Memory B cell (primary cell): ENCODE measurements at regions not wholly inside any gene's neighbourhood (a gene's known extent, or its start where the extent isn't known, plus 50 kb on each side); places are given as distances from the start of the nearest gene placed in this dataset.

Experiments used
- ATAC-seq: fragments of 150-1000 bp; cut with Tn5 transposase; 2 replicates; pipeline ENCODE4 v1.10.0; 2021; ENCODE audit warnings: low read depth, mild to moderate bottlenecking, moderate library complexity
- DNase-seq, 2 donors: peaks; one replicate each; pipeline ENCODE4 v3.0.0; 2022; ENCODE audit warnings: low spot score in 2 of 2
- H3K27ac Mint-ChIP-seq: one replicate; pipeline ENCODE4 v1.8.0; 2022; ENCODE audit warnings: mild to moderate bottlenecking, moderate library complexity, mixed read lengths
- H3K27me3 Mint-ChIP-seq: one replicate; pipeline ENCODE4 v1.8.0; 2022; ENCODE audit warnings: mixed read lengths
- H3K36me3 Mint-ChIP-seq: one replicate; pipeline ENCODE4 v1.8.0; 2022; ENCODE audit warnings: mild to moderate bottlenecking, mixed read lengths
- H3K4me1 Mint-ChIP-seq: one replicate; pipeline ENCODE4 v1.8.0; 2022; ENCODE audit warnings: mixed read lengths
- H3K4me3 Mint-ChIP-seq: one replicate; pipeline ENCODE4 v1.8.0; 2022; ENCODE audit warnings: mild to moderate bottlenecking, moderate library complexity, mixed read lengths
- H3K9me3 Mint-ChIP-seq: one replicate; pipeline ENCODE4 v1.8.0; 2022; ENCODE audit warnings: mixed read lengths

DNA sequence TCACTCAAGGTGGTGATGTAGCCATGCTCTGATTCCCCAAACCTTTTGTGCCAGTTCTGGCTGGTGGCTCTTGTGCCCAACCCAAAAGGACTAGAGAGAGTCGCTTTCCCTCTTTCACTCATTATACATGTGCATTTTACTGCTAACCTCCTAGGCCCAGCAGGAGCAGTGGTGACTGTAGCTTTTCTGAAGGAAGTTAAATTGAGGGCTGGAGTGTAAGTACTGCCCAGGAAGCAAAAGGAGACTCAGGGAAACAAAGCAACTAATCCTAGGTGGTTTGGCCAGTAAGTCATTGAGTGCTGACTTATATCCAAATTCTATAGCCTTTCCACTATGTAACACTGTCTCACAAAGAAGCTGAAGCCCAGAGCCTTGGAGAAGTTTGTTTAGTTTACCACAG, 194.4 kb upstream of the ZNF462 start:
- no peak for ATAC-seq
- H3K27me3 Mint-ChIP-seq, result no peaks in the 10 kb centered on the region
- no peak overlapping the region for H3K4me3 Mint-ChIP-seq
- no peak overlapping the region for H3K27ac Mint-ChIP-seq
- DNase-seq, result no peak
- no peaks in the 10 kb centered on the region for H3K36me3 Mint-ChIP-seq
- peaks cover 2% of the 10 kb centered on the region for H3K9me3 Mint-ChIP-seq
- no peaks in the 10 kb centered on the region for H3K4me1 Mint-ChIP-seq

GRCh38 chr9:106669835-106670234, 193.1 kb upstream of the ZNF462 start:
- DNase-seq (no peak), ATAC-seq (no peak)
- Mint-ChIP-seq H3K36me3 (no peaks in the 10 kb centered on the region), H3K4me3 (no peak overlapping the region), H3K9me3 (peaks cover 2% of the 10 kb centered on the region), H3K27ac (no peak overlapping the region), H3K27me3 (no peaks in the 10 kb centered on the region), H3K4me1 (no peaks in the 10 kb centered on the region)

GRCh38 chr9:106670418-106670817, 192.5 kb upstream of the ZNF462 start:
- Mint-ChIP-seq H3K4me3 (no peak overlapping the region), H3K36me3 (no peaks in the 10 kb centered on the region), H3K27me3 (no peaks in the 10 kb centered on the region), H3K9me3 (peaks cover 2% of the 10 kb centered on the region), H3K27ac (no peak overlapping the region), H3K4me1 (no peaks in the 10 kb centered on the region)
- DNase-seq, result no peak
- ATAC-seq, result no peak

DNA sequence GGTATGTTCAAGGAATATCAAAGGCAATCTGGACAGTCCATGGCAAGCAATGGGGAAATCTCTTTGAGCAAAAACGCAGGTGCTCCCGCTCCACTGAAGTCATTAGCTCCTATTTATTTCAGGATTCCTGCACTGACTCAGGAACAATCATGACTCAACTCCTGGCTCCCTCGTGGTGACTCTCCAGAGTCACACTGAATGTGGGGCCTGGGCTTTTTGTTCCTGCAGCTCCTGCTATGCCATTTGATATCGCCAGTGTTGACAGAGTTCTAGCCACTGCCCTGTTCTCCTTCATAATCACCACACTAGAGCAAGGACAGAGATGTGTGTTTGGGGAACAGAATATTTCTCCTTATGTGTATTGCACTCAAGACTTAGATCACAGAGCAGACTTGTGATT, 187.2 kb upstream of the ZNF462 start:
- Mint-ChIP-seq H3K4me1 (no peaks in the 10 kb centered on the region), H3K9me3 (peaks cover 6% of the 10 kb centered on the region), H3K27ac (no peak overlapping the region), H3K27me3 (no peaks in the 10 kb centered on the region), H3K36me3 (no peaks in the 10 kb centered on the region), H3K4me3 (no peak overlapping the region)
- ATAC-seq (no peak), DNase-seq (no peak)

- Mint-ChIP-seq H3K9me3 (peaks cover 4% of the 10 kb centered on the region), H3K4me1 (no peaks in the 10 kb centered on the region), H3K27me3 (no peaks in the 10 kb centered on the region), H3K27ac (no peak overlapping the region), H3K4me3 (no peak overlapping the region), H3K36me3 (no peaks in the 10 kb centered on the region)
- ATAC-seq, result no peak
- DNase-seq, result no peak
Measured at GRCh38 chr9:106677374-106677773, 185.6 kb upstream of the ZNF462 start.

- Mint-ChIP-seq H3K27me3 (no peaks in the 10 kb centered on the region), H3K4me1 (no peaks in the 10 kb centered on the region), H3K4me3 (no peak overlapping the region), H3K27ac (no peak overlapping the region), H3K9me3 (peaks cover 4% of the 10 kb centered on the region), H3K36me3 (no peaks in the 10 kb centered on the region)
- DNase-seq (no peak), ATAC-seq (no peak)
Measured at GRCh38 chr9:106677830-106678229, 185.1 kb upstream of the ZNF462 start.

- ATAC-seq, result no peak
Measured at GRCh38 chr9:106678273-106678672, 184.7 kb upstream of the ZNF462 start.

DNA sequence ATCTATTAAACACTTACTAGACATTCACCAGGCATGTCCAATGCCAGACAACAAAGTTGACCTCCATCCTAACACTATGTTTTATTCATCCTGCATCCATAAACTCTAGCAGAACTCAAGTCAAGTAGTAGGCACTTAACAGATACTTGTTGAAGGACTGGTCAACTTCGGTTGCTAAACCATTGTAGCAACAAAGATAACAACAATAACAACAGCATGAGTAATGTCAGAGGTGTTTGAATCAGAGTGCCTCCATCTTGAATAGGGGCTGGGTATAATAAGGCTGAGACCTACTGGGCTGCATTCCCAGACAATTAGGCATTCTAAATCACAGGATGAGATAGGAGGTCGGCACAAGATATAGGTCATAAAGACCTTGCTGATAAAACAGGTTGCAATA, 180.5 kb upstream of the ZNF462 start:
- Mint-ChIP-seq H3K4me3 (no peak overlapping the region), H3K36me3 (no peaks in the 10 kb centered on the region), H3K9me3 (peaks cover 4% of the 10 kb centered on the region), H3K4me1 (no peaks in the 10 kb centered on the region), H3K27ac (no peak overlapping the region), H3K27me3 (no peaks in the 10 kb centered on the region)
- DNase-seq (no peak), ATAC-seq (no peak)

More at GRCh38 chr9:106678273-106678672, 184.7 kb upstream of the ZNF462 start:
- Mint-ChIP-seq H3K27me3 (no peaks in the 10 kb centered on the region), H3K36me3 (no peaks in the 10 kb centered on the region), H3K9me3 (peaks cover 4% of the 10 kb centered on the region), H3K4me3 (no peak overlapping the region), H3K4me1 (no peaks in the 10 kb centered on the region), H3K27ac (no peak overlapping the region)
- DNase-seq, result no peak

DNA sequence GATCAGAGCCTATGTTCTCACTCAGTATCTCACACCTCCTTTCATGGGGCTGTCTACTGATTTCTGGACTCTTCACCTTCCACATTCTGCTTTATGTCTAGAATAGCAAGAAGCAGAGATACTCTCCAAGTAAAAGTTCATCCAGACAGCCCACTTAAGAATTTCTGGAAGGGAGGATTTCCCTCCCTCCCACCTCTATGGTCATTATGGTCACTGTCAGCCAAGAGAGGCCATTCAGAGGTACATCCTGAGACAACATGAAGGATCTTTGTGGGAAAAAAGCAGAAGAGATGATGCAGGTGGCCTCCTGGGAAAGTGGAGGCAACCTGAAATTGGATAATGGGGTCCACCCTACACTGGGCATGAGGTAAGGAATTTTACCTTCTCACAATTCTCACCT, 179.5 kb upstream of the ZNF462 start:
- peaks cover 4% of the 10 kb centered on the region for H3K9me3 Mint-ChIP-seq
- H3K27ac Mint-ChIP-seq, result no peak overlapping the region
- H3K36me3 Mint-ChIP-seq, result no peaks in the 10 kb centered on the region
- no peak overlapping the region for H3K4me3 Mint-ChIP-seq
- H3K4me1 Mint-ChIP-seq, result no peaks in the 10 kb centered on the region
- ATAC-seq, result no peak
- DNase-seq, result no peak
- no peaks in the 10 kb centered on the region for H3K27me3 Mint-ChIP-seq

GRCh38 chr9:106684940-106685695, 177.8 kb upstream of the ZNF462 start:
- no peaks in the 10 kb centered on the region for H3K4me1 Mint-ChIP-seq
- H3K36me3 Mint-ChIP-seq, result no peaks in the 10 kb centered on the region
- no peak overlapping the region for H3K4me3 Mint-ChIP-seq
- H3K9me3 Mint-ChIP-seq, result no peaks in the 10 kb centered on the region
- H3K27me3 Mint-ChIP-seq, result no peaks in the 10 kb centered on the region
- DNase-seq (no peak), ATAC-seq (no peak)
- no peak overlapping the region for H3K27ac Mint-ChIP-seq

GRCh38 chr9:106689089-106689488, 173.9 kb upstream of the ZNF462 start:
- Mint-ChIP-seq H3K27ac (no peak overlapping the region), H3K9me3 (peaks cover 2% of the 10 kb centered on the region), H3K36me3 (no peaks in the 10 kb centered on the region), H3K27me3 (no peaks in the 10 kb centered on the region), H3K4me1 (no peaks in the 10 kb centered on the region), H3K4me3 (no peak overlapping the region)
- ATAC-seq (no peak), DNase-seq (no peak)

GRCh38 chr9:106691627-106692026, 171.3 kb upstream of the ZNF462 start:
- Mint-ChIP-seq H3K27me3 (no peaks in the 10 kb centered on the region), H3K4me3 (no peak overlapping the region), H3K36me3 (no peaks in the 10 kb centered on the region), H3K9me3 (peaks cover 4% of the 10 kb centered on the region), H3K4me1 (no peaks in the 10 kb centered on the region), H3K27ac (no peak overlapping the region)
- DNase-seq, result no peak
- ATAC-seq, result no peak

- ATAC-seq, result no peak
- Mint-ChIP-seq H3K36me3 (no peaks in the 10 kb centered on the region), H3K4me1 (no peaks in the 10 kb centered on the region), H3K27me3 (no peaks in the 10 kb centered on the region), H3K4me3 (no peak overlapping the region), H3K9me3 (peaks cover 7% of the 10 kb centered on the region), H3K27ac (no peak overlapping the region)
- no peak for DNase-seq
Measured at GRCh38 chr9:106693558-106693957, 169.4 kb upstream of the ZNF462 start.

DNA sequence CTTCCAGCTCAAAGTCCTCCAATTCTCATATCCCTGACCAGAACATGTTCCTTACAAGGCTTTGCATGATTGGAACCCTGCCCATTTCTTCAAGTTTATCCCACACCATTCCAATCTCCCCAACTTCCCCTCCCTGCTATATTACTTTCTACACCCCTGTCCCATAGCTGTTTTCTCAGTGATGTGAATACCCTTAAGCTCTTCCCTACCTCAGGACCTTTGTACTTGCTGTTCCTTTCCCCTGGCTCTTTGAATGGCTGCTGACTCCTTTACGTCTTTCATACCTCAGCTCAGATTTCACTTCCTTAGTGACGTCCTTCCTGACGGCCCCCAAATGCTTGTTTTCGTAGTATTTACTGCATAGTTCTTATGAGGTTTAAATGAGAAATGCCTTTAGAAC, 166.2 kb upstream of the ZNF462 start:
- Mint-ChIP-seq H3K36me3 (no peaks in the 10 kb centered on the region), H3K9me3 (peaks cover 5% of the 10 kb centered on the region), H3K4me1 (no peaks in the 10 kb centered on the region), H3K4me3 (no peak overlapping the region), H3K27ac (no peak overlapping the region), H3K27me3 (no peaks in the 10 kb centered on the region)
- no peak for ATAC-seq
- no peak for DNase-seq

GRCh38 chr9:106697390-106697749, 165.6 kb upstream of the ZNF462 start:
- no peaks in the 10 kb centered on the region for H3K4me1 Mint-ChIP-seq
- no peaks in the 10 kb centered on the region for H3K36me3 Mint-ChIP-seq
- DNase-seq (no peak), ATAC-seq (no peak)
- no peaks in the 10 kb centered on the region for H3K27me3 Mint-ChIP-seq
- H3K9me3 Mint-ChIP-seq, result peaks cover 5% of the 10 kb centered on the region
- no peak overlapping the region for H3K4me3 Mint-ChIP-seq
- H3K27ac Mint-ChIP-seq, result no peak overlapping the region
